ENCODE measurements at regions not wholly inside any gene's neighbourhood (a gene's known extent, or its start where the extent isn't known, plus 50 kb on each side); places are given as distances from the start of the nearest gene placed in this dataset.

- H3K27ac ChIP-seq (ENCODE audit: control insufficient read depth, insufficient read depth, low read length), result no peak overlapping the region
- no peaks in the 10 kb centered on the region for H3K27me3 ChIP-seq (ENCODE audit: control insufficient read depth, extremely low read depth, insufficient read depth, low read length)
- no peak overlapping the region for H3K4me3 ChIP-seq (ENCODE audit: control insufficient read depth in 2 of 3, extremely low read depth in 1 of 3, insufficient read depth in 2 of 3, low read depth in 1 of 3, low read length in 3 of 3)
- H3K4me1 ChIP-seq (ENCODE audit: control insufficient read depth, extremely low read depth, insufficient read depth, low read length), result no peaks in the 10 kb centered on the region
- TF ChIP-seq EZH2 (IDR thresholded peaks at IDR 0.05; ENCODE audit: low read length) (no peak), CTCF (optimal IDR thresholded peaks at IDR 0.05 in 1 of 3, IDR thresholded peaks at IDR 0.05 in 1 of 3, conservative IDR thresholded peaks at IDR 0.05 in 1 of 3; ENCODE audit: extremely low read depth in 1 of 3, insufficient read depth in 2 of 3, low read length in 3 of 3) (no peak)
- no peaks in the 10 kb centered on the region for H4K20me1 ChIP-seq (ENCODE audit: control insufficient read depth, extremely low read depth, insufficient read depth, low read length)
- no peaks in the 10 kb centered on the region for H3K36me3 ChIP-seq (ENCODE audit: control insufficient read depth in 2 of 2, extremely low read depth in 1 of 2, insufficient read depth in 2 of 2, low read length in 2 of 2)
- no peak overlapping the region for H3K9ac ChIP-seq (ENCODE audit: control insufficient read depth, extremely low read depth, insufficient read depth, low read length)
- dilution Hi-C loops (cut with MboI; ENCODE audit: extremely low pct_ligation_motif_present, low sequenced_read_pairs), result no loop called here
- no peaks in the 10 kb centered on the region for H3K9me3 ChIP-seq (ENCODE audit: control insufficient read depth, low read depth, low read length)
- no peaks in the 10 kb centered on the region for H3K79me2 ChIP-seq (ENCODE audit: control insufficient read depth, insufficient read depth, low read length)
- DNase-seq (ENCODE audit: low read depth, low spot score) (no peak), FAIRE-seq (no peak)
- no peak overlapping the region for H3K4me2 ChIP-seq (ENCODE audit: control insufficient read depth, extremely low read depth, insufficient read depth, low read depth, low read length)
- H3K9me1 ChIP-seq (ENCODE audit: control insufficient read depth, extremely low read depth, insufficient read depth, low read length), result no peaks in the 10 kb centered on the region
- no peak overlapping the region for H2AFZ ChIP-seq (ENCODE audit: control insufficient read depth, low read length)
Observed at GRCh38 chr3:95901948-95902347, 912.4 kb upstream of the EPHA6 start.

DNA sequence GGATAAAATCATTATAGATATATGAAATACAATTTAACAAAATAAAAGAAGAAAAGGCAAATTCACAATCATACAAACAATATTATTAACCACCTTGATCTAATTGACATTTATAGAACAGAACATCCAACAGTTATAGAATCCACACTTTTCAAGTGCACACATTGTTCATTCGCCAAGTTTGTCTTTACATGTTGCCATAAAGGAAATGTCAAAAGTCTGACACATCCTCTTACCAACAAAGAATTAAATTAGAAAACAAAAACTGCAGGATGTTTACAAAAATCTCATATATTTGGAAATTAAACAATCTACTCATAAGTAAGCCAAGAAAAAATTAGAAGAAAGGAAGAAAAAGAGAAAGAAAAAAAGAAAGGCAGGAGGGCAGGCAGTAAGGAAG is 909.2 kb upstream of the EPHA6 start:
- no peaks in the 10 kb centered on the region for H3K36me3 ChIP-seq (ENCODE audit: control insufficient read depth in 2 of 2, extremely low read depth in 1 of 2, insufficient read depth in 2 of 2, low read length in 2 of 2)
- H3K27me3 ChIP-seq (ENCODE audit: control insufficient read depth, extremely low read depth, insufficient read depth, low read length), result no peaks in the 10 kb centered on the region
- no peaks in the 10 kb centered on the region for H3K9me3 ChIP-seq (ENCODE audit: control insufficient read depth, low read depth, low read length)
- H3K4me2 ChIP-seq (ENCODE audit: control insufficient read depth, extremely low read depth, insufficient read depth, low read depth, low read length), result no peak overlapping the region
- H3K9me1 ChIP-seq (ENCODE audit: control insufficient read depth, extremely low read depth, insufficient read depth, low read length), result no peaks in the 10 kb centered on the region
- H2AFZ ChIP-seq (ENCODE audit: control insufficient read depth, low read length), result no peak overlapping the region
- no peaks in the 10 kb centered on the region for H3K4me1 ChIP-seq (ENCODE audit: control insufficient read depth, extremely low read depth, insufficient read depth, low read length)
- no peaks in the 10 kb centered on the region for H4K20me1 ChIP-seq (ENCODE audit: control insufficient read depth, extremely low read depth, insufficient read depth, low read length)
- H3K79me2 ChIP-seq (ENCODE audit: control insufficient read depth, insufficient read depth, low read length), result no peaks in the 10 kb centered on the region
- TF ChIP-seq EZH2 (IDR thresholded peaks at IDR 0.05; ENCODE audit: low read length) (no peak), CTCF (optimal IDR thresholded peaks at IDR 0.05 in 1 of 3, IDR thresholded peaks at IDR 0.05 in 1 of 3, conservative IDR thresholded peaks at IDR 0.05 in 1 of 3; ENCODE audit: extremely low read depth in 1 of 3, insufficient read depth in 2 of 3, low read length in 3 of 3) (no peak)
- DNase-seq (ENCODE audit: low read depth, low spot score), result no peak
- FAIRE-seq, result no peak
- no peak overlapping the region for H3K4me3 ChIP-seq (ENCODE audit: control insufficient read depth in 2 of 3, extremely low read depth in 1 of 3, insufficient read depth in 2 of 3, low read depth in 1 of 3, low read length in 3 of 3)
- no peak overlapping the region for H3K27ac ChIP-seq (ENCODE audit: control insufficient read depth, insufficient read depth, low read length)
- dilution Hi-C loops (cut with MboI; ENCODE audit: extremely low pct_ligation_motif_present, low sequenced_read_pairs), result no loop called here
- H3K9ac ChIP-seq (ENCODE audit: control insufficient read depth, extremely low read depth, insufficient read depth, low read length), result no peak overlapping the region

Data from keratinocyte (primary cell).